ENCODE measurements at regions not wholly inside any gene's neighbourhood (a gene's known extent, or its start where the extent isn't known, plus 50 kb on each side); places are given as distances from the start of the nearest gene placed in this dataset.

GRCh38 chr16:86806181-86806837 lies 228.0 kb downstream of the FOXL1 start:
- DNase-seq (ENCODE audit: low read depth): no peak

GRCh38 chr16:86806838-86807351 lies 228.5 kb downstream of the FOXL1 start:
- no peak for DNase-seq (ENCODE audit: low read depth)

- no peak for DNase-seq (ENCODE audit: low read depth)
These were observed 230.6 kb downstream of the FOXL1 start for GRCh38 chr16:86808863-86809444.

GRCh38 chr16:86809458-86809955 lies 231.2 kb downstream of the FOXL1 start:
- peak; percentile 94 for DNase-seq (ENCODE audit: low read depth)

- DNase-seq (ENCODE audit: low read depth): no peak
These were observed 231.7 kb downstream of the FOXL1 start for GRCh38 chr16:86810062-86810461.

- no peak for DNase-seq (ENCODE audit: low read depth)
These were observed 234.1 kb downstream of the FOXL1 start for GRCh38 chr16:86812363-86812970.

- no peak for DNase-seq (ENCODE audit: low read depth)
These were observed 235.9 kb downstream of the FOXL1 start for GRCh38 chr16:86814256-86814655.

GRCh38 chr16:86816930-86817625 lies 238.7 kb downstream of the FOXL1 start:
- no peak for DNase-seq (ENCODE audit: low read depth)

GRCh38 chr16:86818671-86819532 lies 240.6 kb downstream of the FOXL1 start:
- DNase-seq (ENCODE audit: low read depth): no peak

- no peak for DNase-seq (ENCODE audit: low read depth)
These were observed 241.2 kb downstream of the FOXL1 start for GRCh38 chr16:86819533-86819892.

- DNase-seq (ENCODE audit: low read depth): no peak
These were observed 243.5 kb downstream of the FOXL1 start for GRCh38 chr16:86821895-86822294.

- DNase-seq (ENCODE audit: low read depth): no peak
These were observed 244.8 kb downstream of the FOXL1 start for GRCh38 chr16:86823125-86823524.

GRCh38 chr16:86823888-86824671 lies 245.7 kb downstream of the FOXL1 start:
- DNase-seq (ENCODE audit: low read depth): peak; percentile 74

- no peak for DNase-seq (ENCODE audit: low read depth)
These were observed 246.5 kb downstream of the FOXL1 start for GRCh38 chr16:86824751-86825296.

- no peak for DNase-seq (ENCODE audit: low read depth)
These were observed 247.3 kb downstream of the FOXL1 start for GRCh38 chr16:86825631-86826030.

- no peak for DNase-seq (ENCODE audit: low read depth)
These were observed 248.6 kb downstream of the FOXL1 start for GRCh38 chr16:86826941-86827340.

GRCh38 chr16:86827521-86827920 lies 249.2 kb downstream of the FOXL1 start:
- no peak for DNase-seq (ENCODE audit: low read depth)

- no peak for DNase-seq (ENCODE audit: low read depth)
These were observed 249.9 kb downstream of the FOXL1 start for GRCh38 chr16:86828202-86828601.

GRCh38 chr16:86828653-86829052 lies 250.3 kb downstream of the FOXL1 start:
- no peak for DNase-seq (ENCODE audit: low read depth)

- no peak for DNase-seq (ENCODE audit: low read depth)
These were observed 253.0 kb downstream of the FOXL1 start for GRCh38 chr16:86831366-86831765.

- no peak for DNase-seq (ENCODE audit: low read depth)
These were observed 254.8 kb downstream of the FOXL1 start for GRCh38 chr16:86833136-86833535.
